CD8-positive, alpha-beta memory T cell (primary cell): ENCODE measurements at regions not wholly inside any gene's neighbourhood (a gene's known extent, or its start where the extent isn't known, plus 50 kb on each side); places are given as distances from the start of the nearest gene placed in this dataset.
"Not testable (repeated sequence)": the region's sequence is repeated elsewhere in the genome, so short reads cannot be mapped to it uniquely, and the experiment has no call there.

Experiments
- CTCF ChIA-PET: fragments of 350-600 bp; sonication (Branson Sonifier 250); formaldehyde crosslinking; loops from one replicate; lab custom pipeline; 2021; ENCODE audit warnings: antibody characterized with exemption; lab: Charles Lee
- POLR2A ChIA-PET: fragments of 350-600 bp; sonication (Branson Sonifier 250); formaldehyde crosslinking; loops from one replicate; lab custom pipeline; 2021; ENCODE audit warnings: antibody characterized with exemption; lab: Charles Lee
- DNase-seq, 5 donors: peaks; one replicate each; pipeline versions ENCODE4 v3.0.0 to v3.0.0-alpha.2; 2020 to 2022; ENCODE audit warnings: mixed read lengths in 1 of 5
- H3K27ac ChIP-seq: one replicate; pipeline ENCODE4 v1.7.0; 2013; ENCODE audit warnings: low read depth, mild to moderate bottlenecking, low read length, moderate library complexity
- H3K27me3 ChIP-seq: 2 replicates; pipeline ENCODE4 v1.7.0; 2013; ENCODE audit warnings: low read length, mild to moderate bottlenecking; ENCODE audit not compliant: insufficient read depth, poor library complexity, severe bottlenecking
- H3K36me3 ChIP-seq: 2 replicates; pipeline ENCODE4 v1.7.0; 2013; ENCODE audit warnings: mild to moderate bottlenecking, low read length, moderate library complexity; ENCODE audit not compliant: insufficient read depth
- H3K4me1 ChIP-seq: 2 replicates; pipeline ENCODE4 v1.7.0; 2013; ENCODE audit warnings: mild to moderate bottlenecking, low read length, moderate library complexity; ENCODE audit not compliant: insufficient read depth
- H3K4me3 ChIP-seq: 2 replicates; pipeline ENCODE4 v1.7.0; 2013; ENCODE audit warnings: mild to moderate bottlenecking, low read length
- H3K9me3 ChIP-seq: 2 replicates; pipeline ENCODE4 v1.7.0; 2013; ENCODE audit warnings: mild to moderate bottlenecking, low read length
- H3K27ac Mint-ChIP-seq, 8 donors: one replicate each; pipeline ENCODE4 v1.8.0; 2020 to 2021; ENCODE audit warnings: mixed read lengths in 8 of 8, mild to moderate bottlenecking in 6 of 8, inconsistent platforms in 3 of 8, moderate library complexity in 3 of 8
- H3K27me3 Mint-ChIP-seq, 2 donors: one replicate each; pipeline ENCODE4 v1.8.0; 2020 to 2021; ENCODE audit warnings: mixed read lengths in 2 of 2, mild to moderate bottlenecking in 1 of 2, moderate library complexity in 1 of 2
- H3K36me3 Mint-ChIP-seq, 3 donors: one replicate each; pipeline ENCODE4 v1.8.0; 2020 to 2021; ENCODE audit warnings: mixed read lengths in 3 of 3, inconsistent platforms in 1 of 3, mild to moderate bottlenecking in 1 of 3
- H3K4me1 Mint-ChIP-seq, 3 donors: one replicate each; pipeline ENCODE4 v1.8.0; 2020 to 2021; ENCODE audit warnings: mixed read lengths in 3 of 3, inconsistent platforms in 1 of 3, mild to moderate bottlenecking in 1 of 3
- H3K4me3 Mint-ChIP-seq, 7 donors: one replicate each; pipeline ENCODE4 v1.8.0; 2020 to 2021; ENCODE audit warnings: mixed read lengths in 7 of 7, mild to moderate bottlenecking in 6 of 7, moderate library complexity in 4 of 7, inconsistent platforms in 2 of 7
- H3K9me3 Mint-ChIP-seq, 5 donors: one replicate each; pipeline ENCODE4 v1.8.0; 2020 to 2022; ENCODE audit warnings: mixed read lengths in 5 of 5, mild to moderate bottlenecking in 3 of 5, moderate library complexity in 2 of 5, inconsistent platforms in 1 of 5

DNA sequence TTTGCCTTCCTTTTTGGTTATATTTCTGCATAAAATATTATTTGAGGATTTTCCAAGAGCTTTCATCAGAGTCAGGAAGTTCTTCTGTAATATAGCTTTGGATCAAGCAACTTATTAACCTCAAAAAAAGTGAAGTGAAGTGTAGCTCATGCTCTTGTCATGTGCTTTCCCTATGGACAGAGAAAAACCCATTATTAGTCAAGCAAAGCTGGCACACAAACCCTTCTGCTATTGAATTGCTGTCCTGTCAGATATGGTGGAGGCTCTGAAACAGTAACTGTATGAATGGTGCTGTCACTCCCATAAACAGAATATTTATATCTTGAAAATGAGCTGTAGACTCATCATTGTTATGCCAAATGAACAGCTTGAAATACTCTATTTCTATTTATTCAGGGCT is 1533.3 kb downstream of the RPIA start:
- H3K9me3 ChIP-seq, H3K27me3 Mint-ChIP-seq, CTCF ChIA-PET, H3K4me1 ChIP-seq, H3K4me1 Mint-ChIP-seq, H3K4me3 ChIP-seq, H3K4me3 Mint-ChIP-seq, H3K36me3 ChIP-seq, H3K36me3 Mint-ChIP-seq, DNase-seq, H3K27ac Mint-ChIP-seq, H3K27me3 ChIP-seq, POLR2A ChIA-PET, H3K27ac ChIP-seq: not testable (repeated sequence)
- peaks cover 1 to 12% (median 8%) of the 10 kb centered on the region in 5 donors for H3K9me3 Mint-ChIP-seq

DNA sequence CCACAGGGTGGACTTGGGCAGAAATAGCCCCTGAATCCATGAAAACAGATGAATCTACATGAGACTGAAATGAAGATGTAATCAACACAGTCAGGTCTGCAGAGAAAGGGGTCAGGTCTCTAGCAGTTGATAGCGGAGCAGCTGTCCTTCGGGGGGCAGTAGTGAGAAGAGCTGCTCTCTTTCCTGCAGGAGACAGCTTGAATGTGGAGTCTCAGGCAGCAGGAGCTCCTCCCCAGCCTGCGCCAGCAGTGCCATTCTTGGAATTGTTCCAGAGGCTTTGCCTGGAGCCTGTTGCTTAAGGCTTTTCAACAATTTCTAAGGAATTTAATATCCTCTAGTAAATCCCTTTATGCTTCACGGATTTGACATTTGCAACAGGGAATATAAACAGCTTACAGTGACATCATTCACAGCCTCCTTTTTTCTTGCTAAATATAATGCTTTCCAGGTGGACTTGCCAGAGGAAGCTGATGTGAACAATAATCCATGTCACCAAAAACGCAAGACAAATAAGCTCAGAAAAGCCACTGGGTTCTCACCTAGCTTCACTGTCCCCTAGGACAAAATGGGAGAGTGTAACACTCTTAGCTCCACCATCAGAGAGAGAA is 1535.1 kb downstream of the RPIA start:
- H3K9me3 ChIP-seq, H3K27ac ChIP-seq, H3K27me3 ChIP-seq, H3K4me3 Mint-ChIP-seq, H3K36me3 ChIP-seq, H3K9me3 Mint-ChIP-seq, DNase-seq, H3K27me3 Mint-ChIP-seq, H3K4me3 ChIP-seq, H3K4me1 ChIP-seq, POLR2A ChIA-PET, CTCF ChIA-PET, H3K36me3 Mint-ChIP-seq, H3K27ac Mint-ChIP-seq, H3K4me1 Mint-ChIP-seq: not testable (repeated sequence)

DNA sequence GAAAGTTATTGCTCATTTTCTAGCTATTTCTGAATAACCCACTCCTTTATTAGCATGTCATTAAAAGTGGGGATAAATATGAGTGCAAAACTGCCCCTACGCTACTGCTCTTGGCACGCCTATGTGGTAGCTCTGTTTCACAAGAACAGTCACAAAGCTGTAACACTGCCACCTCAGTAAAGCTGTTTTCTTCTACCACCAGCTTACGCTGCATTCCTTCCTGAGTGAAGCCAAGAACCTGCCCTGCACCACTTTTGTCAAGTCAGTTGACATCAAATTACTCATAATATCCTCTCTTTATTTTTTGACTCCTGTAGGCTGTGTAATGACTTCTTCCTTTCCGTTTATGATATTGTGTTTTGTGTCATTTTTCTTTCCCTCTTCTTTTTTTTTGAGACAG is 1539.7 kb downstream of the RPIA start:
- H3K27me3 Mint-ChIP-seq, DNase-seq, H3K27me3 ChIP-seq, H3K27ac ChIP-seq, CTCF ChIA-PET, H3K4me3 Mint-ChIP-seq, POLR2A ChIA-PET, H3K4me1 ChIP-seq, H3K9me3 ChIP-seq, H3K27ac Mint-ChIP-seq, H3K9me3 Mint-ChIP-seq, H3K4me1 Mint-ChIP-seq, H3K4me3 ChIP-seq, H3K36me3 Mint-ChIP-seq, H3K36me3 ChIP-seq: not testable (repeated sequence)

DNA sequence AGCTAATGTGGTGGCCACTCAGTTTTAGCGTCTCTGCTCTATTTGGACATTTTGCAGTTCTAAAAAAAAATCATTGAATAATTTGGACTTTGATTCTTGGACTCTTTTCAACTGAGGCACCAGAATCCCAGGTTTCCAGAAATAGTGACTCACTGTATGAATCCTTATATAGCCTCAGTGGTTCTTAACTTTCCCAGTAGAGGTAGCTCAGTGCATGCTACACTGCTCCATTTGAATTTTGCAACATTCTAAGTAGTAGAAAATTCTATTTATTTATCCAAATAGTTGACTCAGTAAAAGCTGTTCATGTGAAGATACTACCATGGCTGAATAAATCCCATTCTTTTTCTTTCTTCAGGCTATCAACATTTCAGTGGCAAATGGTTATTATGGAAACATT is 1544.0 kb downstream of the RPIA start:
- H3K27ac ChIP-seq, POLR2A ChIA-PET, H3K4me1 ChIP-seq, H3K9me3 ChIP-seq, H3K27ac Mint-ChIP-seq, H3K4me3 ChIP-seq, H3K27me3 Mint-ChIP-seq, H3K27me3 ChIP-seq, DNase-seq, H3K4me1 Mint-ChIP-seq, H3K9me3 Mint-ChIP-seq, H3K36me3 ChIP-seq, H3K36me3 Mint-ChIP-seq, CTCF ChIA-PET, H3K4me3 Mint-ChIP-seq: not testable (repeated sequence)

DNA sequence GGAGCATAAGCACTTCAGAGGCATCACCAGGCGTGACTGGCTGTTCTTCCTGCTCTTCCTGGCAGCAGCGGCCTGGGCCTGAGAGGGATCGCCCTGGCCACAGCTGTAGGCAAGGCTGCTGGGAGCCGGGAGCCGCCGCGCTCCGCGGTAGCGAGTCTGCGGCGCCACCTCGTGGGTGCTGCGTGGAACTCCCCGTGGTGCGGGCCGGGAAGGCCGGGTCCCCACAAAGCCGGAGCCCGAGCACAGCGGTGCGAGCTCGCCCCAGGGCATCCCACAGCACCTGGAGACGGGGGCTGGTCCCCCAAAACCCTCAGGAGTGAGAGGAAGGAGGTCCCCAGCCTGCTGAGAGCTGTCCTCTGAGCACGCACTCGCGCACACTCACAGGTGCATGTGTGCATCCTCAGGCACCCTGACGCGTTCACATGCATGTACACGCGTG is 1546.5 kb downstream of the RPIA start:
- H3K27me3 ChIP-seq, DNase-seq, H3K36me3 ChIP-seq, POLR2A ChIA-PET, H3K9me3 ChIP-seq, H3K36me3 Mint-ChIP-seq, H3K4me1 ChIP-seq, CTCF ChIA-PET, H3K27ac Mint-ChIP-seq, H3K4me3 Mint-ChIP-seq, H3K27me3 Mint-ChIP-seq, H3K4me3 ChIP-seq, H3K9me3 Mint-ChIP-seq, H3K4me1 Mint-ChIP-seq, H3K27ac ChIP-seq: not testable (repeated sequence)

DNA sequence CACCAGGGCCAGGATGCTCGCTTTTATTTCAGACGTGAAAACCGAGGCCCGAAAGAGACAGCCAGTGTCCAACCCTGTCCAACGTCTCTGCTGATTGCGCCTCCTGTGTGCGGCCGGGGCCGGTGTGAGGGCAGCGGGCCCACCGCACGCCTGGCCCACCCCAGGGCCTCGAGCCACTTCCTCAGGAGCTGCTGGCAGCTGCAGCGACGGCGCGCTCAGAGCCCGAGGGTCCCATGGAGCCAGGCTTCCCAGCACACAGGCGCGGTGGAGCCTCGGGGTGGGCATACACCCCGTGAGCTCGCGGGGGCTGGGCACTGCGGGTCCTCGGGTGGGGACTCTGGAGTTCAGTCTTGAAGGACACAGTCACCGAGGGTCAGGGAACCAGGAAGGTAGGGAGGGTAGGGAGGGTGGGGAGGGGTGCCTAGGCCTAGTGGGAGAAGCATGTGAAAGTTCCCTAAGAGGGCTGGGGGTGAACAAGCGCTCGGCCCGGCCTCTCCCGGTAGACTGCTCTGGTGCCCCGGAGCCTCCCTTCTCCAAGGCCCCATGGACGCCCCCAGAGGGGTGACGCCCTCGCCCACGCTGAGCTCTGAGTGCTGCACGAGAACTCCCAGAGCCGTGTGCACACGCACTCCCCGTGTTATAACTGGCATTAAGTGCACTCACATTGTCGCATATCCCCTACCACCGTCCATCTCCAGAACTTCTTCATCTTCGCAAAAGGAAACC is 1547.2 kb downstream of the RPIA start:
- H3K4me3 ChIP-seq, CTCF ChIA-PET, H3K4me3 Mint-ChIP-seq, H3K36me3 ChIP-seq, DNase-seq, H3K36me3 Mint-ChIP-seq, H3K27ac ChIP-seq, H3K9me3 Mint-ChIP-seq, H3K4me1 Mint-ChIP-seq, H3K9me3 ChIP-seq, H3K27me3 Mint-ChIP-seq, H3K4me1 ChIP-seq, H3K27me3 ChIP-seq, POLR2A ChIA-PET: not testable (repeated sequence)
- H3K27ac Mint-ChIP-seq, result peak overlapping the region in 1 of 8 donors; percentile 41

DNA sequence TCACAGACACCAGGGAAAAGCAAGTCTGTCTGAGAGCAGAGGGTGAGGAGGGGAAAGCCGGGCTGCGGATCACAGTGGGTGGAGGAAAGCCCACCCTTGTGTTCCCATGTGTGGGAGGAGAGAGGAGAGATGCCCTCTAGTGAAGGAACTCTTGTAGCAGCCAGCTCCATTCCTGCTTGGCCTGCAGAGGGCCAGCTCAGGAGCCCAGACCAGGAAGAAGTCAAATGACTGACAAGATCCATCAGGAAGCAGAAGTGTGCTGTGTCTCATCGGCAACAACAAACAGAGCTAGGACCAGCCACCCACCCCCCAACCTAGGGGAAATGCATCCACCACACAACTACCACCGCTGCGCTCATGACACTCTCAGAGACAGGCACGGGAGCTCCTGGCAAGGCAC is 1548.3 kb downstream of the RPIA start:
- H3K36me3 ChIP-seq, H3K36me3 Mint-ChIP-seq, H3K27ac ChIP-seq, CTCF ChIA-PET, POLR2A ChIA-PET, H3K9me3 ChIP-seq, H3K27ac Mint-ChIP-seq, H3K4me1 Mint-ChIP-seq, H3K4me3 Mint-ChIP-seq, DNase-seq, H3K9me3 Mint-ChIP-seq, H3K27me3 ChIP-seq, H3K27me3 Mint-ChIP-seq, H3K4me1 ChIP-seq, H3K4me3 ChIP-seq: not testable (repeated sequence)

DNA sequence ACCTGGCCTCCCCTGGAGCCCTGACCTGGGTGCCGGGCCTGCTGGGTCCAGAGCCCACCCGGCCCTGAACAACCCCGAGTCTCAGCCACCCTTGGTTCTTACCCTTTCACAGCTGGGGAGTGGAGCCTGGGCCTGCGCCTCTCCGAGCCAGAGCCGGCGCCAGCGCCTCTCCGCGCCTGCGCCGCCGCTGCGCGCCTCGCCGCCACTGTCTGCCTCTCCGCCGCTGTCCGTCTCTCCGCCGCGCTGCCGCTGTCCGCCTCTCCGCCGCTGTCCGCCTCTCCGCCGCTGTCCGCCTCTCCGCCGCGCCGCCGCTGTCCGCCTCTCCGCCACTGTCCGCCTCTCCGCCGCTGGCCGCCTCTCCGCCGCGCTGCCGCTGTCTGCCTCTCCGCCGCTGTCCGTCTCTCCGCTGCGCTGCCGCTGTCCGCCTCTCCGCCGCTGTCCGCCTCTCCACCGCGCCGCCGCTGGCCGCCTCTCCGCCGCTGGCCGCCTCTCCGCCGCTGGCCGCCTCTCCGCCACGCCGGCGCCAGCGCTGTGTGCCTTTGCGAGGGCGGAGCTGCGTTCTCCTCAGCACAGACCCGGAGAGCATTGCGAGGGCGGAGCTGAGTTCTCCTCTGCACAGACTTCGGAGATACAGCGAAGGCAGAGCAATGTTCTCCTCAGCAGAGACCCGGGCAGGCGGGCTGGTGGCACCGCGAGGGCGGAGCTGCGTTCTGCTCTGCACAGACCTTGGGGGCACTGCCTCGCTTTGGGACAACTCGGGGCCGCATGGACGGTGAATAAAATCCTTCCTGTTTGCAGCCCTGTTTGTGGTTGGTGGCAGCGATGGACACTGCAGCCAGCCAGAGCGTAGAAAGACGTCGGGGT is 1553.7 kb downstream of the RPIA start:
- H3K36me3 Mint-ChIP-seq, H3K36me3 ChIP-seq, H3K4me1 ChIP-seq, H3K9me3 ChIP-seq, H3K9me3 Mint-ChIP-seq, H3K27me3 ChIP-seq, H3K27ac Mint-ChIP-seq, H3K27me3 Mint-ChIP-seq, H3K27ac ChIP-seq, POLR2A ChIA-PET, CTCF ChIA-PET, H3K4me1 Mint-ChIP-seq, DNase-seq, H3K4me3 ChIP-seq, H3K4me3 Mint-ChIP-seq: not testable (repeated sequence)
